Psoas muscle (tissue), 7 donors: ENCODE measurements at regions not wholly inside any gene's neighbourhood (a gene's known extent, or its start where the extent isn't known, plus 50 kb on each side); places are given as distances from the start of the nearest gene placed in this dataset.

Experiments used
- ATAC-seq, 4 donors: fragments of 200-7000 bp; cut with Tn5 transposase; one replicate each; pipeline ENCODE4 v1.9.1; 2020; ENCODE audit warnings: moderate library complexity in 3 of 4, mild to moderate bottlenecking in 2 of 4
- DNase-seq, 2 donors: peaks; one replicate each; pipeline ENCODE4 v3.0.0-alpha.2; 2020
- H3K27ac ChIP-seq: fragments of 200-600 bp; one replicate; pipeline ENCODE4 v1.8.0; 2022
- H3K27me3 ChIP-seq, 3 donors: fragments of 200-600 bp in 1 of 3; one replicate each; pipeline versions ENCODE4 v1.6.1 to v1.8.0; 2013 to 2022; ENCODE audit warnings: low read length in 2 of 3, mild to moderate bottlenecking in 2 of 3, moderate library complexity in 1 of 3; ENCODE audit not compliant: insufficient read depth in 3 of 3
- H3K36me3 ChIP-seq, 2 donors: fragments of 200-600 bp in 1 of 2; one replicate each; pipeline versions ENCODE4 v1.6.1 to v1.8.0; 2013 to 2022; ENCODE audit warnings: low read depth in 1 of 2, mild to moderate bottlenecking in 1 of 2, moderate library complexity in 1 of 2; ENCODE audit not compliant: insufficient read depth in 1 of 2
- H3K4me1 ChIP-seq: fragments of 200-600 bp; one replicate; pipeline ENCODE4 v1.8.0; 2022
- H3K4me3 ChIP-seq: fragments of 200-600 bp; one replicate; pipeline ENCODE4 v1.8.0; 2022; ENCODE audit warnings: mild to moderate bottlenecking
- H3K9me3 ChIP-seq: fragments of 200-600 bp; one replicate; pipeline ENCODE4 v1.8.0; 2022
- WGBS, 3 donors: extraction: QIAGEN DNeasy Blood & Tissue Kit; methylation state at CpG; one replicate each; pipeline versions ENCODE4 v1.1.6 to v1.1.7; 2013; 5-methylcytosine and 5-hydroxymethylcytosine counted together
- intact Hi-C, 2 donors: fragments of 100-400 bp; cut with DNase I; formaldehyde crosslinking; loops; one replicate each; pipeline versions ENCODE4 v1.11.0 to v1.14.2; 2022
- TF ChIP-seq, protein P1 (sequence below): fragments of 200-600 bp; IDR thresholded peaks from one replicate; pipeline ENCODE4 v1.8.0; 2022; ENCODE audit warnings: antibody characterized with exemption
- donor health status: healthy with polysubstance abuse.
- donor health status: DM: no; HTN: no; CAD: no; lungs with moderate emphysema.
- donor health status: Bipolar disorder and iron deficiency.
- donor health status: healthy.
- donor health status: DM: yes; HTN: yes; CAD: no.
- donor health status: DM: no; HTN: no; CAD: no.
- donor health status: DM: yes; HTN: yes; CAD: no.

DNA sequence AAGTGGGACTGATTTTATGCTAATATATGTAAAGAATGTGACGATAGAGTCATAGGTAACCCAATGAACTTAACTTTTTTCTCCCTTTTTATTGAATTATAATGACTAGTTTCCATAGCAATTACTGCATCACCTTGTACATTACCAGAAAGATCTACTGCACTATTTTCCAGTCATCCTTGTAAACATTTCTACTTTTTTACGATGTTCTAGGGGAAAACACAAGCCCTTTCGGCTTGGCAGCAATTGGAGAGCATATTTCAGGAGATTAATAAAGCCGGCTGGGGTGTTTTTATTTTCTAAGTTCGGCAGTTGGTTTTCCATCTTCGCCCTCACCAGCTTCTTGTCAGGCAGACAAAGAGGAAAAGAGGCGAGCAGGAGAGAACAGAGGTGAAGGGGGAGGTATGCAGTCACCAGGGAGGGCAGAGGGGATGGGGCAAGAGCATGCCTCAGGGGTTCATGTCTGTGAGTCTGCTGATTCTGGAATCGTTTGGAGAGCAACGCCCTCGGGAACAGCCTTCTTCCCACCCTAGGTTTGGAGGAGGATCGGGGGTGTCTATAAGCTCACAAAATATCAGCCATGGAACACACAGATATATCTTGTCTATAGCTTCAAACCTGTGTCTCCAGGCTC lies 476.4 kb downstream of the MIAT start:
- intact Hi-C loops: no loop called here
- H3K4me1 ChIP-seq: no peaks in the 10 kb centered on the region

DNA sequence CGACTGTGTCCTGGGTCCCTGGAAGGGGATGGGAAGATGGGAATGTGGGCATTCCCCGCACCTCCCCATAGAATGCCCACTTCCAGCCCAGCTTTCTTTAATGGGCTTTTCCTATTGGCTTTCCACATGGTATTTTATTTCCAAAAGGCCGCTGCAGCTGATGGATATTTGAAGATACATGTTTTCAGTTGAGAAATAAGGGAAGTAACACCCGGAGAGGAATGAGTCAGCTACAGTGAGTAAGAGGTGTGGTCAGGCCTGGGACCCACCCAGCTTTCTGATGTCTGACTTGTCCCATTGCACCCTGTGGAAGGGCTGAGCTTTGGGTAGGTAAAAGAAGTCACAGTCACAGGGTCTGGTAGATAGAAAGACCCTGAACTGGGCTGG lies 476.9 kb downstream of the MIAT start:
- H3K27ac ChIP-seq: no peak overlapping the region

More for the DNA sequence above, 476.4 kb downstream of the MIAT start:
- no peak for DNase-seq
- H3K9me3 ChIP-seq: no peaks in the 10 kb centered on the region
- H3K4me3 ChIP-seq: no peak overlapping the region
- no peaks in the 10 kb centered on the region for H3K36me3 ChIP-seq
- 54 to 59% (median 56%) methylated on average over 11 of the region's 11 CpGs for WGBS, 3 donors
- H3K27me3 ChIP-seq: peaks cover 0 to 83% (median 13%) of the 10 kb centered on the region in 3 donors
- no peak for ATAC-seq
- H3K27ac ChIP-seq: no peak overlapping the region
- TF ChIP-seq, protein P1, sequence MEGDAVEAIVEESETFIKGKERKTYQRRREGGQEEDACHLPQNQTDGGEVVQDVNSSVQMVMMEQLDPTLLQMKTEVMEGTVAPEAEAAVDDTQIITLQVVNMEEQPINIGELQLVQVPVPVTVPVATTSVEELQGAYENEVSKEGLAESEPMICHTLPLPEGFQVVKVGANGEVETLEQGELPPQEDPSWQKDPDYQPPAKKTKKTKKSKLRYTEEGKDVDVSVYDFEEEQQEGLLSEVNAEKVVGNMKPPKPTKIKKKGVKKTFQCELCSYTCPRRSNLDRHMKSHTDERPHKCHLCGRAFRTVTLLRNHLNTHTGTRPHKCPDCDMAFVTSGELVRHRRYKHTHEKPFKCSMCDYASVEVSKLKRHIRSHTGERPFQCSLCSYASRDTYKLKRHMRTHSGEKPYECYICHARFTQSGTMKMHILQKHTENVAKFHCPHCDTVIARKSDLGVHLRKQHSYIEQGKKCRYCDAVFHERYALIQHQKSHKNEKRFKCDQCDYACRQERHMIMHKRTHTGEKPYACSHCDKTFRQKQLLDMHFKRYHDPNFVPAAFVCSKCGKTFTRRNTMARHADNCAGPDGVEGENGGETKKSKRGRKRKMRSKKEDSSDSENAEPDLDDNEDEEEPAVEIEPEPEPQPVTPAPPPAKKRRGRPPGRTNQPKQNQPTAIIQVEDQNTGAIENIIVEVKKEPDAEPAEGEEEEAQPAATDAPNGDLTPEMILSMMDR: no peak

DNA sequence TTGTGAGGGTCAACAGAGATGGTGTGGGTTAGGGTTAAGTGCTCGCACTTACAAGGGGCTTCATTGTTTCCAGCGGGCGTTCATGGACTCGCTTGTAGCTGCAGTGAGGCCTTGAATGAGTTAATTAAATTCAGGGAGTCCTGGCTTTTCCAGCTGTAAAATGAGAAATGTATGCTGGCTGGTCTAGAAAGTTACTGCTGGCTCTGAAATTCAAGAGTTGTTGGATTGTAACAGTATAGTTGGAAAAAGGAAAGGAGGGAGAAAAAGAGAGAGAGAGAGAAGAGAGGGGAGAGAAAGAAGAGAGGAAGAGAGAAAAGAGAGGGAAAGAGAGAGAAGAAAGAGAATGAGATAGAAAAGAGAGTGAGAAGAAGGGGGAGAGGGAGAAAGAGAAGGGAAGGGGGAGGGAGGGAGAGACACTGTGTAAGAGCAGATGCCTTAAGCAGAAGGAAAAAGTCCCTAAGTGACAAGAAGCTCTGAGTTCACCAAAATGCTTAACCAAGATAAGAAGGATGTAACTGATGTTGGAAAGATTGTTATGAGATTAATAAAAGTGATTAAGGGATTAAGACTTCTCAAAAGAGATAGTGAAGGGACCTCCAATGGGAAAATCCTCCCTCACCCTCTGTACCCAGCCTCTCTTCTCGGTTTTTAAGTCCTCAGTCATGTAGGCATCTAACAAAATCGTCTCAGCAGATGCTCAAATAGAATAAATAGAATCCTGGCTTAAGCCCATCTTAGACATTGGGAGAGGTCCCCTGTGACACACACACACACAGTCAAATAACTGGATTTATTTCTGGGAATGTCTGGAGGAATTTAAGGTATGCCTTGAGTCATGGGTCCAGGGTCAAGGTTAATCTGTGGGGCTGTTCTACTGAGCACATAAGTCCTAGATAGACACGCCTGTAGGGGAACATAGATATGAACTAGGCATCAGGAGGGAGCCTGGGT lies 477.9 kb downstream of the MIAT start:
- WGBS, 3 donors: 50 to 57% (median 55%) methylated on average over 7 of the region's 7 CpGs
- peaks cover 0 to 85% (median 13%) of the 10 kb centered on the region in 3 donors for H3K27me3 ChIP-seq

More for the DNA sequence above, 476.9 kb downstream of the MIAT start:
- TF ChIP-seq, protein P1: no peak
- peak; percentile 57 to 62 for DNase-seq
- no peaks in the 10 kb centered on the region for H3K36me3 ChIP-seq
- intact Hi-C loops: no loop called here
- H3K27me3 ChIP-seq: peaks cover 0 to 84% (median 13%) of the 10 kb centered on the region in 3 donors
- H3K9me3 ChIP-seq: no peaks in the 10 kb centered on the region
- H3K4me1 ChIP-seq: no peaks in the 10 kb centered on the region
- 58 to 65% (median 61%) methylated on average over 4 of the region's 4 CpGs for WGBS, 3 donors
- ATAC-seq: no peak
- H3K4me3 ChIP-seq: no peak overlapping the region

DNA sequence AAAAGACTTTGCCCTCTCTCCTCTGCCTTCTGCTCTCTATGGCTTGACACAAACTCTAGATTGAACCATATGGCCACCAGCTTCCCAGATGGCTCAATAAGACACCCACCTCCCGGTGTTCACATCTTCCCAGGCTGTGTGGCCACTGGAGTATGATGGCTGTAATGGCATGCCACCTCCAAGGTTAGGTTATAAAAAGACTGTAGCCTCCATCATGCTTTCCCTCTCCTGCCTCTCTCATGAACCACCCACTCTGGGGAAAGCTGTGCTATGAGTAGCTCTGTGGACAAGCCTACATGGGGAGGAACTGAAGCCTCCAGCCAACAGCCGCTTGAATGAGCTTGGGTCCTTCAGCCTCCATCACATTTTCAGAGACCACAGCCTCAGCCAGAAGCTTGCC lies 479.2 kb downstream of the MIAT start:
- TF ChIP-seq, protein P1: no peak
- H3K27ac ChIP-seq: no peak overlapping the region
- WGBS, 3 donors: 83 to 97% (median 97%) methylated on average over 2 of the region's 2 CpGs
- H3K4me3 ChIP-seq: no peak overlapping the region
- intact Hi-C loops: no loop called here
- DNase-seq: no peak
- H3K36me3 ChIP-seq: no peaks in the 10 kb centered on the region
- H3K4me1 ChIP-seq: no peaks in the 10 kb centered on the region
- ATAC-seq: no peak
- H3K27me3 ChIP-seq: peaks cover 4 to 87% (median 13%) of the 10 kb centered on the region in 3 donors
- H3K9me3 ChIP-seq: no peaks in the 10 kb centered on the region

More for the DNA sequence above, 477.9 kb downstream of the MIAT start:
- TF ChIP-seq, protein P1: no peak
- ATAC-seq (no peak), DNase-seq (no peak)
- intact Hi-C loops: no loop called here
- H3K36me3 ChIP-seq: no peaks in the 10 kb centered on the region
- H3K9me3 ChIP-seq: no peaks in the 10 kb centered on the region
- H3K4me1 ChIP-seq: no peaks in the 10 kb centered on the region
- H3K27ac ChIP-seq: no peak overlapping the region
- H3K4me3 ChIP-seq: no peak overlapping the region
